HG03139 (cell line): ENCODE measurements at regions not wholly inside any gene's neighbourhood (a gene's known extent, or its start where the extent isn't known, plus 50 kb on each side); places are given as distances from the start of the nearest gene placed in this dataset.
"Not testable (repeated sequence)": the region's sequence is repeated elsewhere in the genome, so short reads cannot be mapped to it uniquely, and the experiment has no call there.

Experiments used
- ATAC-seq: cut with Tn5 transposase; IDR thresholded peaks from one replicate; pipeline ENCODE4 v1.9.1; 2021; ENCODE audit not compliant: unreplicated experiment

DNA sequence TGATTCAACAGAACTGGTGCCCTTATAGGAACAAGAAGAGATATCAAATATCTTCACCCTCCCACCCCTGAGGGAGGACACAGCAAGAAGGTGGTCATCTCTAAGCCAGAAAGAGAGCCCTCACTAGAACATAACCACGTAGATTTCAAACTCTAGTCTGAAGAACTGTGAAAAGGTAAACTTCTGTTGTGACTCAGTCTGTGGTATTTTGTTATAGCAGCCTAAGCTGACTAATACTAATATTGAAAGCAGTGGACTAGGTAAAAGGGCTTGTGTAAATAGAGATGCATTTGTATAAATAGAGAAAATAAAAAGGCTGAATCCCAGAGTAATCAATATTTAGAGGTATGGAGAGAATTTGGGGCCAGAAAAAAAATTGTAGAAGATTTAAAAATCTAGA is 157.6 kb upstream of the CCNH start:
- ATAC-seq = no peak

DNA sequence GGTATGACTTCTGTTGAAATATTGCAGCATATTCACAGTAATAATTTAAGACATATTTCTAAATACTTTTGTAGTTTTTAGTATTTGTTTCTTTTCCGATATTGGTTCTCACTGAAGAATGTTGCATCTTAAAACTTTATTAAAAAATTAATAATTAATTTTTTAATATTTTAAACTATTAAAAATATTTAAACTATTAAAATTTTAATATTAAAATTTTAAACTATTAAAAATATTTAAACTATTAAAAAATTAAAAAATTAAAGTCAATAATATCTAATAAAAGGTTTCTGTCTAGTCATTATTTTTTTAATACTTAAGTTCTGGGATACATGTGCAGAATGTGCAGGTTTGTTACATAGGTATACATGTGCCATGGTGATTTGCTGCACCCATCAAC is 149.3 kb upstream of the CCNH start:
- no peak for ATAC-seq

DNA sequence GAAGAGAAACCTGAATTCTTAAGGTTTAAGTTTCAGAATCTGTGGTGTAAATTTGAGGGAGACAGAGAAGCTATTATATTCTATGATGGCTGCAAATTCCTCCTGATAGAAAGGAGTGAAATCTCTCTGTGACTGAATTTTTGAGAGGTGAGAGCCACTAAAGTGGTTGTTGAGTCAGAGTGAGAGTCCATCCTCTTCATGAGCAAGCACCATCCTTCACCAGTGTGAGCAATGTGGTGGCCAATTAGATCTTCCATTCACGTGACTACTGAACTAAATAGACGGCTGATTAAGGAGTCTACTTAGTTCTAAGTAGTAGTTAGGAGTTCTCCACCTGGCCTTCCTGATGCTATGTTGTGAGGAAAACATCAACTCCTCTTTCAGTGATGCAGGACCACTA is 147.8 kb upstream of the CCNH start:
- ATAC-seq = no peak

DNA sequence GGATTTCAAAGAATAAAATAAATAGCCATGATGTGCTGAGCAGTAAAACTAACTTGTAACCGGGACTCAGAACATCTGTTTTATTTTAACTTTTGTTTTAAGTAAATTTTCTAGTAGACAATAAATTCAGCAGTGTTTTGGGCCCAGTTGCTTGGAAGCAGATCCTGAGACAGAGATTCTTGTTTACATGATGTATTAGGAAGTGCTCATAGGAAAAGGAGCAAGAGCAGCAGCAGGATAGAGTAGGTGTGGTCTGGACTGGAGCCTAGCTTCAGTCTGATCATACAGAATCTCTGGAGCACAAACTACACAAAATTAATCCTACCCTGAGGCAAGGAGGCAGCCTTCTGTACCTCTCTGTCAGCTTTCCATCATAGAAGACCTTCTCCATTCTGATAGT is 139.2 kb upstream of the CCNH start:
- no peak for ATAC-seq

DNA sequence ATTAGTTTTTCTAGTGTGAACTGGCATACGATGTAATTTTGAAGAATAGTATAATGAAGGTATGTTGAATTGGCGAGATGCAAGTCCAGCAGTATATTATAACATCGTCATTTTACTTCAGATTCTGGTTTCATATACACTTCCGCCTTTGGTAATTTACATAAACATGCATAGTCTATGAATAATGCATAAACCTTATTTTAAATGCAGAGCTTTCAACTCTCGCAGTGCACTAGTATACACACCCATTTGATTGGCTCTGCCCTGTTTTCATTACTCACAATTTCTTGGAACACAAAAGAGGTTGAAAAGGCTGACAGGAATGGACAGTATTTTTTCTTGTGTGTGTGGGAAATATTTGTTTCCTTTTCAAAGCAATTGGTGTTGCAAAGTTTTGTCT is 128.9 kb upstream of the CCNH start:
- no peak for ATAC-seq

- ATAC-seq = no peak
Observed at GRCh38 chr5:87541033-87541432, 128.3 kb upstream of the CCNH start.

DNA sequence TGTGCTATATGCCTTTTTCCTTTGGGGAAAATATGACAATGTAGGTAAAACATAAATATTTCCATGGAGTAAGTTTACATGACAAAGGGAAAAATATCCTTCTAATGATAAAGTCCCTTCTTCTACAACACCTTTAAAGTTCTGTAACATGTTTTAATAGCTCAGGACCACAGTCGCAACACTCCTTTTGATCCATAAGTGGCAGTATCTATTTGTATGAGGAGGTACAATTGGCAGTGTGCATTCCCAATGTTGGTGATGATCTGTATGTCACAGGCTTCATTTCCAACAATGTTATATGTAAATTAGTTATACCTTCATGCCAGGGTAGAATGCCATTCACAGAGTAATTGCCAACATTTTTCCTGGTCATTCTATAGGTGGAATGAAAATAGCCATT is 127.1 kb upstream of the CCNH start:
- ATAC-seq = no peak

DNA sequence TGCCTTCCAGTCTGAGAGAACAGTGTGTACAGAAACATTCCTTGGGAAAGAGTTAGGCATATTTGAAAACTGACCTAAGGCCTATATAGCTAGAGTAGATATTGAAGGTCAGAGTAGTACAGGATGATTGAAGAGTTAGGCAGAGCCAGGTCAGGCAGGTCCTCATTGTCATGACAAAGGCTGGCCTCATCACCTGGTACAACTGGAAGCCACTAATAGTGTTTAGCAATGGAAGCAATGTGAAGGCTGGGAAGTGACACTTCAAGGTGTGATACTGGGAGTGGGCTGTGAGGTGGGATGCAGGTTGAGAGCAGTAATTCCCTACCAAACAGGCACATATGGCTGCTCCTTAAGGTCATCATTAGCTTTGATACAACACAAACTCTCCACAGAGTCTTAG is 123.6 kb upstream of the CCNH start:
- ATAC-seq = no peak

DNA sequence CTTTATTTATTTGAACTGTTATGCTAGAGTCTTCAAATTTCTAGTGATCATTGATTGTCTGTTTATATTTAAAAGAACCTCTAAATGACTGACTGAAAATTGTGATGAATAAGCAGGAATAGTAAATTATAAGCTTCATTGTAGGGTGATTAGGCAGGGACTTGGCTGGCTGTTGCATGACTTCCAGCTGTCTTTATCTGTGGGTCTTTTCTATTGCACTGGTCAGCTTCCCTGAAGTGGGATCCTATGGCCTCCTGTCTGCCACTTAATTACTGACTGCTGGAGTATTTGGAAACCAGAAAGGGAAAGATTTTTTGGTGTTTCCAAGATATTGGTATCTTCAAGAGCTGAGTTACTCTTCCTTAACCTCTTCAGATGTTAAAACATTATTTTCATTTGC is 123.0 kb upstream of the CCNH start:
- ATAC-seq = no peak

- no peak for ATAC-seq
Observed at GRCh38 chr5:87529486-87530076, 116.9 kb upstream of the CCNH start.

DNA sequence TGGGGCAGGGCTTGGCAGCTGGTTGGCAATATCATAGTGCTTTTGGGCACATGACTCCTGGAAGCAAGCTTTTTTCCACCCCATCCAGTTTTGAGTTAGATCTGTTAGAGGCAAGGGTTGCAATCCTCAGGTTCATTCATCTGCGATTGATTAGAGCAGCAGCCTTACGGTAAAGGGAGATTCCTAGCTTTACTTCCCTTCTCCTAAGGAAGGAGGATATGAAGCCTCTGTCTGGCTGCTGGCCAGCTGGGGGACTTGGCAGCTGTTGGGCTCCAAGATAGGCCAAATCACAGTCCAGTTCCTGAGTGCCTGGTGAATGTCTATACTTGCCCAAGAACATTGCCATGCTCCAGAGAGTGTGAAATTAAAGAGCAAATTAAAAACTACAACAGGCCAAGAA is 113.4 kb upstream of the CCNH start:
- no peak for ATAC-seq

- ATAC-seq = no peak
Observed at GRCh38 chr5:87524217-87524616, 111.5 kb upstream of the CCNH start.

GRCh38 chr5:87511778-87512177 is 99.0 kb upstream of the CCNH start:
- not testable (repeated sequence) for ATAC-seq

DNA sequence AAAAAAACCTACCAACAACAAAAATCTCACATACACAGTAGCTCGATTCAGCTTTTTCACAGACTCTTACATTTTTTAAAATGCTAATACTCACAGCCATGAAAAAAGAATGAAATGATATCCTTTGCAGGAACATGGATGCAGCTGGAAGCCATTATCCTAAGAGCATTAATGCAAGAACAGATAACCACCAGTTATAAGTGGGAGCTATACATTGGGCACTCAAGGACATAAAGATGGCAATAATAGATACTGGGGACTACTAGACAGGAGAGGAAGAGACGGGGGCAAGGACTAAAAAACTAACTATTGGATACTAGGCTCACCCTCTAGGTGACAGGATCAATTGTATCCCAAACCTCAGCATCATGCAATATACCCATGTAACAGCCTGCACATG is 90.3 kb upstream of the CCNH start:
- no peak for ATAC-seq

GRCh38 chr5:87499478-87500410 is 87.0 kb upstream of the CCNH start:
- ATAC-seq = no peak
